ENCODE measurements at regions not wholly inside any gene's neighbourhood (a gene's known extent, or its start where the extent isn't known, plus 50 kb on each side); places are given as distances from the start of the nearest gene placed in this dataset.
"Not testable (repeated sequence)": the region's sequence is repeated elsewhere in the genome, so short reads cannot be mapped to it uniquely, and the experiment has no call there.

DNA sequence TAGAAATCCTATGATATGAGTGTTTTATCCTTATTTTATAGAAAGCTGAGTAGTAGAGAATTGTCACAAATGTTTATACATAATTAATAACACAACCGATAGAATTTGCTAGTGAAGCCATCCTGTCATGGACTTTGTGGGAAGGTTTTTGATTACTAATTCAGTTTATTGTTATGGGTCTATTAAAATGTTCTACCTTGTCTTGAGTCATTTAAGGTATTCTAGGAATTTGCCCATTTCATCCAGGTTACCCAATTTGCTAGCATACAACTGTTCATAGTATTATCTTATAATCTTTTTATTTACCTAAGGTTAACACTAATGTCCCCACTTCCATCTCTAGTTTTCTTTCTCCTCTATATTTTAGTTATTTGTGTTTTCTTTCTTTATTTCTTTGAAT lies 553.1 kb upstream of the ATXN7L3B start:
- Histone ChIP-seq H3F3A (ENCODE audit: control insufficient read depth, insufficient read depth) (no peaks in the 10 kb centered on the region), H3K4me3 (ENCODE audit: low read length) (no peak overlapping the region), H3K9me3 (ENCODE audit: control insufficient read depth, insufficient read depth, low read length) (no peaks in the 10 kb centered on the region), H4K20me1 (ENCODE audit: control insufficient read depth, insufficient read depth, low read depth, low read length) (no peaks in the 10 kb centered on the region), H3K27ac (ENCODE audit: low read depth, low read length) (no peak overlapping the region), H3K4me1 (ENCODE audit: control insufficient read depth, low read length) (no peaks in the 10 kb centered on the region), H3K27me3 (ENCODE audit: control insufficient read depth, low read length) (no peaks in the 10 kb centered on the region), H3K36me3 (ENCODE audit: control insufficient read depth, low read length) (no peaks in the 10 kb centered on the region), H3K9me2 (replicated peaks; ENCODE audit: control insufficient read depth, low read length) (no peaks in the 10 kb centered on the region), H3K79me2 (ENCODE audit: control insufficient read depth, low read length) (no peaks in the 10 kb centered on the region), H3K4me2 (ENCODE audit: low read length) (no peak overlapping the region)
- no peak for TF ChIP-seq EZH2phosphoT487 (IDR thresholded peaks at IDR 0.05; ENCODE audit: borderline replicate concordance, low read length)
- TF ChIP-seq, protein P1, sequence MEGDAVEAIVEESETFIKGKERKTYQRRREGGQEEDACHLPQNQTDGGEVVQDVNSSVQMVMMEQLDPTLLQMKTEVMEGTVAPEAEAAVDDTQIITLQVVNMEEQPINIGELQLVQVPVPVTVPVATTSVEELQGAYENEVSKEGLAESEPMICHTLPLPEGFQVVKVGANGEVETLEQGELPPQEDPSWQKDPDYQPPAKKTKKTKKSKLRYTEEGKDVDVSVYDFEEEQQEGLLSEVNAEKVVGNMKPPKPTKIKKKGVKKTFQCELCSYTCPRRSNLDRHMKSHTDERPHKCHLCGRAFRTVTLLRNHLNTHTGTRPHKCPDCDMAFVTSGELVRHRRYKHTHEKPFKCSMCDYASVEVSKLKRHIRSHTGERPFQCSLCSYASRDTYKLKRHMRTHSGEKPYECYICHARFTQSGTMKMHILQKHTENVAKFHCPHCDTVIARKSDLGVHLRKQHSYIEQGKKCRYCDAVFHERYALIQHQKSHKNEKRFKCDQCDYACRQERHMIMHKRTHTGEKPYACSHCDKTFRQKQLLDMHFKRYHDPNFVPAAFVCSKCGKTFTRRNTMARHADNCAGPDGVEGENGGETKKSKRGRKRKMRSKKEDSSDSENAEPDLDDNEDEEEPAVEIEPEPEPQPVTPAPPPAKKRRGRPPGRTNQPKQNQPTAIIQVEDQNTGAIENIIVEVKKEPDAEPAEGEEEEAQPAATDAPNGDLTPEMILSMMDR (IDR thresholded peaks at IDR 0.05; ENCODE audit: low read depth, low read length, poor library complexity, severe bottlenecking): no peak

DNA sequence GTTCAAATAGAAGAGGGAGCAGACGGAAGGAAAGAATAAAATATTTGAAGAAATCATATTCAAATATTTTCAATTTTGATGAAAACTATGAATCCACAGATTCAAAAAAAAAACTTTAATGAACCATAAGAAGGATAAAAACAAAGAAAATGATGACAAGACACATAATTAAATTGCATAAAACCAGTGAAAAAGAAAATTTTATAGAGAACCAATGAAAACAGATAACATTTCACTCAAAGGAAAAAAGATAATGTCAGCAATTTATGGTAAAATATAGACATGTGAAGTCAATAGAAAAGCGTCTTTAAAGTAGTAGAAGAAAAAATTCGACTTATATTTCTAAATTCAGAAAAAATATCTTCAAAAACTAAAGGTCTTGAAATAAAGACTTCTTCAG lies 546.5 kb upstream of the ATXN7L3B start:
- H3K4me3 ChIP-seq (ENCODE audit: low read length): no peak overlapping the region
- no peaks in the 10 kb centered on the region for H4K20me1 ChIP-seq (ENCODE audit: control insufficient read depth, insufficient read depth, low read depth, low read length)
- no peaks in the 10 kb centered on the region for H3K36me3 ChIP-seq (ENCODE audit: control insufficient read depth, low read length)
- no peak overlapping the region for H3K27ac ChIP-seq (ENCODE audit: low read depth, low read length)
- no peaks in the 10 kb centered on the region for H3F3A ChIP-seq (ENCODE audit: control insufficient read depth, insufficient read depth)
- no peaks in the 10 kb centered on the region for H3K79me2 ChIP-seq (ENCODE audit: control insufficient read depth, low read length)
- no peaks in the 10 kb centered on the region for H3K4me1 ChIP-seq (ENCODE audit: control insufficient read depth, low read length)
- H3K27me3 ChIP-seq (ENCODE audit: control insufficient read depth, low read length): no peaks in the 10 kb centered on the region
- H3K9me3 ChIP-seq (ENCODE audit: control insufficient read depth, insufficient read depth, low read length): no peaks in the 10 kb centered on the region
- no peak overlapping the region for H3K4me2 ChIP-seq (ENCODE audit: low read length)
- TF ChIP-seq EZH2phosphoT487 (IDR thresholded peaks at IDR 0.05; ENCODE audit: borderline replicate concordance, low read length): no peak
- TF ChIP-seq, protein P1 (IDR thresholded peaks at IDR 0.05; ENCODE audit: low read depth, low read length, poor library complexity, severe bottlenecking): no peak
- H3K9me2 ChIP-seq (replicated peaks; ENCODE audit: control insufficient read depth, low read length): no peaks in the 10 kb centered on the region

DNA sequence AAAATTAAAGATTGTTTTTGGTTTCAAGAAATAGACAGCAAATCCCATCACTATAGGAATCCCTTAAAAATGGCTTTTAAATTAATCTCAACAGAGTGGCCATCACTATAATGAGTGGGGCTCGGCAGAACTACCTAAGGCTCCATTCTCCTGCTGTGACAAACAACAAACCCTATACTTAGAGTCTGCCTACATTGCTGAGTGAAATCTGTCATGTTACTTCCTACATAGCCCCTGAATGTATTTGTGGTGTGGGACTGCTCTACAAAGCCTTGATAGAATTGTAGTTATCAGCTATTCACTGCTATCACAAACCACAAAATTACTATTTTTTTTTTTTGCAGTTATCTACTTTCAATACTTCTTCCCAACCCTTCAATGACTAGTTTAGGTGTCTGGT lies 538.7 kb upstream of the ATXN7L3B start:
- Histone ChIP-seq H3K27me3 (ENCODE audit: control insufficient read depth, low read length) (no peaks in the 10 kb centered on the region), H3K36me3 (ENCODE audit: control insufficient read depth, low read length) (no peaks in the 10 kb centered on the region), H3K9me3 (ENCODE audit: control insufficient read depth, insufficient read depth, low read length) (no peaks in the 10 kb centered on the region), H3K4me3 (ENCODE audit: low read length) (no peak overlapping the region), H3K4me2 (ENCODE audit: low read length) (no peak overlapping the region), H3K9me2 (replicated peaks; ENCODE audit: control insufficient read depth, low read length) (no peaks in the 10 kb centered on the region), H4K20me1 (ENCODE audit: control insufficient read depth, insufficient read depth, low read depth, low read length) (no peaks in the 10 kb centered on the region), H3F3A (ENCODE audit: control insufficient read depth, insufficient read depth) (no peaks in the 10 kb centered on the region), H3K4me1 (ENCODE audit: control insufficient read depth, low read length) (no peaks in the 10 kb centered on the region), H3K79me2 (ENCODE audit: control insufficient read depth, low read length) (no peaks in the 10 kb centered on the region), H3K27ac (ENCODE audit: low read depth, low read length) (no peak overlapping the region)
- no peak for TF ChIP-seq EZH2phosphoT487 (IDR thresholded peaks at IDR 0.05; ENCODE audit: borderline replicate concordance, low read length)
- TF ChIP-seq, protein P1 (IDR thresholded peaks at IDR 0.05; ENCODE audit: low read depth, low read length, poor library complexity, severe bottlenecking): no peak

DNA sequence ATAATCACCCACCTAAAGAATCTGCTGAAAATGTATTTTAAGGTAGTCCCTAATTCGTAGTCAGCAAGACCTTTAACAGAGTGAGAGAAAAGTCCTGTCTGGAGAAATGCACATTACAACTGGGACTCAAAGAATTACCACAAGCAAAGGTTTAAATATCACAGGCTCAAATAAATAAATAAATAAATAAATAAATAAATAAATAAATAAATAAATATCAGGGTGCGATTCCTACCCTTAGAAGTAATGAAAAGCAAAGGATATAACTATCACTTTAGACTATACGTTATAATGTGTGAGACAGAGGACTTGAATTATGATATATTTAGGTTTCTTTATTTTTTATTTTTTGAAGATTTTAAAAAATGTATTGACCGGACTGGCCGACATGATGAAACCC lies 522.5 kb upstream of the ATXN7L3B start:
- H3K79me2 ChIP-seq (ENCODE audit: control insufficient read depth, low read length): no peaks in the 10 kb centered on the region
- no peaks in the 10 kb centered on the region for H3F3A ChIP-seq (ENCODE audit: control insufficient read depth, insufficient read depth)
- no peaks in the 10 kb centered on the region for H3K4me1 ChIP-seq (ENCODE audit: control insufficient read depth, low read length)
- no peaks in the 10 kb centered on the region for H3K9me3 ChIP-seq (ENCODE audit: control insufficient read depth, insufficient read depth, low read length)
- H3K4me3 ChIP-seq (ENCODE audit: low read length): no peak overlapping the region
- H3K27ac ChIP-seq (ENCODE audit: low read depth, low read length): no peak overlapping the region
- H3K27me3 ChIP-seq (ENCODE audit: control insufficient read depth, low read length): no peaks in the 10 kb centered on the region
- H3K9me2 ChIP-seq (replicated peaks; ENCODE audit: control insufficient read depth, low read length): no peaks in the 10 kb centered on the region
- H3K36me3 ChIP-seq (ENCODE audit: control insufficient read depth, low read length): no peaks in the 10 kb centered on the region
- no peaks in the 10 kb centered on the region for H4K20me1 ChIP-seq (ENCODE audit: control insufficient read depth, insufficient read depth, low read depth, low read length)
- TF ChIP-seq, protein P1 (IDR thresholded peaks at IDR 0.05; ENCODE audit: low read depth, low read length, poor library complexity, severe bottlenecking): no peak
- no peak for TF ChIP-seq EZH2phosphoT487 (IDR thresholded peaks at IDR 0.05; ENCODE audit: borderline replicate concordance, low read length)
- no peak overlapping the region for H3K4me2 ChIP-seq (ENCODE audit: low read length)

DNA sequence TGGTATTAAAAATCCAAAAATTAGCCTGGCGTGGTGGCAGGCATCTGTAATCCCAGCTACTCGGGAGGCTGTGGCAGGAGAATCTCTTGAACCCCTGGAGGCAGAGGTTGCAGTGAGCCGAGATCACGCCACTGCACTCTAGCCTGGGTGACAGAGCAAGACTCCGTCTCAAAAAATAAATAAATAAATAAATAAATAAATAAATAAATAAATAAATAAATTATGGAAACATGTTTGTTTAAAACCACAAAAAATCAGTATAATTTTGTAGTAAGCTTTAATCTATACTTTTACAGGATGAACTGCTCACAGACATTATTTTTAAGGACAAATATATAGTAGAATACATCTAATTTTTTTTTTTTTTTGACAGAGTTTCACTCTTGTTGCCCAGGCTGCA lies 521.3 kb upstream of the ATXN7L3B start:
- not testable (repeated sequence) for H3K4me2 ChIP-seq (ENCODE audit: low read length); H3K27ac ChIP-seq (ENCODE audit: low read depth, low read length); H3F3A ChIP-seq (ENCODE audit: control insufficient read depth, insufficient read depth)

More for the DNA sequence above, 521.3 kb upstream of the ATXN7L3B start:
- H3K9me2 ChIP-seq (replicated peaks; ENCODE audit: control insufficient read depth, low read length); H3K4me1 ChIP-seq (ENCODE audit: control insufficient read depth, low read length); H3K36me3 ChIP-seq (ENCODE audit: control insufficient read depth, low read length); H3K9me3 ChIP-seq (ENCODE audit: control insufficient read depth, insufficient read depth, low read length); H3K4me3 ChIP-seq (ENCODE audit: low read length); H3K27me3 ChIP-seq (ENCODE audit: control insufficient read depth, low read length); H4K20me1 ChIP-seq (ENCODE audit: control insufficient read depth, insufficient read depth, low read depth, low read length); H3K79me2 ChIP-seq (ENCODE audit: control insufficient read depth, low read length): not testable (repeated sequence)

Measured in DOHH2 (cell line).